Stomach smooth muscle (tissue), 2 donors: ENCODE measurements at regions not wholly inside any gene's neighbourhood (a gene's known extent, or its start where the extent isn't known, plus 50 kb on each side); places are given as distances from the start of the nearest gene placed in this dataset.

Source experiments
- H3K27ac ChIP-seq: one replicate; pipeline ENCODE4 v1.7.0; 2013; ENCODE audit warnings: mild to moderate bottlenecking, low read length, inconsistent platforms
- H3K27me3 ChIP-seq, 2 donors: one replicate each; pipeline ENCODE4 v1.7.0; 2013; ENCODE audit warnings: low read length in 2 of 2; ENCODE audit not compliant: insufficient read depth in 2 of 2, control insufficient read depth in 1 of 2
- H3K36me3 ChIP-seq, 2 donors: one replicate each; pipeline ENCODE4 v1.7.0; 2013; ENCODE audit warnings: low read length in 2 of 2; ENCODE audit not compliant: control insufficient read depth in 2 of 2, insufficient read depth in 2 of 2
- H3K4me1 ChIP-seq: one replicate; pipeline ENCODE4 v1.7.0; 2013; ENCODE audit warnings: low read length; ENCODE audit not compliant: control insufficient read depth, insufficient read depth
- H3K4me3 ChIP-seq, 2 donors: one replicate each; pipeline ENCODE4 v1.7.0; 2013; ENCODE audit warnings: low read length in 2 of 2
- H3K9ac ChIP-seq, 2 donors: one replicate each; pipeline ENCODE4 v1.7.0; 2013; ENCODE audit warnings: low read length in 2 of 2, mild to moderate bottlenecking in 1 of 2
- H3K9me3 ChIP-seq, 2 donors: one replicate each; pipeline ENCODE4 v1.7.0; 2013; ENCODE audit warnings: low read length in 2 of 2; ENCODE audit not compliant: control insufficient read depth in 2 of 2
- donor health status: healthy.
- donor health status: Pancreatic carcinoma.

DNA sequence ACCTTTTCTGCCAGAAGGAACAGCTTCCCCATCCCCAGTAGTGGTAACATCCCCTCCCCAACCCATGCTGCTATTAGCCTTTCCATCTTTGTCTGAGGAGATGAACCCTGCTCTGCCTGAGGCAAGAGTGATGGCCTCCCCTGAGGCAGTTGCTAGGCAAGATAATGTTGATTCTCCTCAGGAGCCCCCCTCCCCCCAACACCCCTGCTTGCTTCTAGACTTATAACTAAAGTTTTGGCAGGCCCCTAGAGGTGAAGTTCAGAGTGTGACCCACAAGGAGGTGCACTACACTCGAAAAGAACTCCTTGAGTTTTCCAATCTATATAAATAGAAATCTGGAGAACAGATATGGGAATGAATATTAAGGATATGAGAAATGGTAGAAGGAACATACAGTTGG lies 962.5 kb downstream of the ADGRL3 start:
- no peaks in the 10 kb centered on the region for H3K9me3 ChIP-seq
- no peak overlapping the region for H3K27ac ChIP-seq
- H3K27me3 ChIP-seq, result no peaks in the 10 kb centered on the region
- H3K36me3 ChIP-seq, result no peaks in the 10 kb centered on the region
- no peak overlapping the region for H3K4me3 ChIP-seq
- no peaks in the 10 kb centered on the region for H3K4me1 ChIP-seq
- no peak overlapping the region for H3K9ac ChIP-seq

DNA sequence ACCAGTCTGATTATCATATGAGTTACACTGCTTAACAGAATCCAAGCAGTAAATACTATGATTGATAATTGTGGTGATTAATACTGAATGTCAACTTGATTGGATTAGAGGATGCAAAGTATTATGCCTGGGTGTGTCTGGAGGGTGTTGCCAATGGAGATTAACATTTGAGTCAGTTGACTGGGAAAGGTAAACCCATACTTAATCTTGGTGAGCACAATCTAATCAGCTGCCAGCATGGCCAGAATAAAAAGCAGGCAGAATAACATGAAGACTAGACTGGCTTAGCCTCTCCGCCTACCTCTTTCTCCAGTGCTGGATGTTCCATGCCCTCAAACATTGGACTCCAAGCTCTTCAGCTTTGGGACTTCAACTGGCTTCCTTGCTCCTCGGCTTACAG lies 961.3 kb downstream of the ADGRL3 start:
- no peak overlapping the region for H3K27ac ChIP-seq
- H3K36me3 ChIP-seq, result no peaks in the 10 kb centered on the region
- H3K4me1 ChIP-seq, result no peaks in the 10 kb centered on the region
- no peak overlapping the region for H3K9ac ChIP-seq
- no peaks in the 10 kb centered on the region for H3K27me3 ChIP-seq
- H3K9me3 ChIP-seq, result no peaks in the 10 kb centered on the region
- no peak overlapping the region for H3K4me3 ChIP-seq

DNA sequence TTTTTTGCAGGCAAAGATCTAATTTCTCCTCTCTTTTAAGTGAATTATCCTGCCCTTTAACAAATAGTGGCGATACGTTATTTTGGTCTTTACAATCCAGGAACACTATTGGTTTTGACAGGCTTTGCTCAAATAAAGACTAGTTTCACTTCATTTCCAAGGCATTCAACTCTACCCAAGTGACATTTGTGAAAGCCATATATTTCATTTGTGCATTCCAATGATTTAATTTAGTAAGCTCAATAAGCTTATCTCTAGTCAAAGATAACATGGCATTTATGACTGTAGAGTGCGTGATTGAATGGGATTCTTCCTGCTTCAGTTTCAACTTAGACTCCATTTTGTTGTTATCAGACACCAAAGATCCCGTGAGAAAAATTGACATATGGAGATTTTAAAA lies 959.8 kb downstream of the ADGRL3 start:
- no peak overlapping the region for H3K27ac ChIP-seq
- H3K9me3 ChIP-seq, result no peaks in the 10 kb centered on the region
- no peaks in the 10 kb centered on the region for H3K4me1 ChIP-seq
- no peak overlapping the region for H3K4me3 ChIP-seq
- no peaks in the 10 kb centered on the region for H3K36me3 ChIP-seq
- no peak overlapping the region for H3K9ac ChIP-seq
- no peaks in the 10 kb centered on the region for H3K27me3 ChIP-seq

DNA sequence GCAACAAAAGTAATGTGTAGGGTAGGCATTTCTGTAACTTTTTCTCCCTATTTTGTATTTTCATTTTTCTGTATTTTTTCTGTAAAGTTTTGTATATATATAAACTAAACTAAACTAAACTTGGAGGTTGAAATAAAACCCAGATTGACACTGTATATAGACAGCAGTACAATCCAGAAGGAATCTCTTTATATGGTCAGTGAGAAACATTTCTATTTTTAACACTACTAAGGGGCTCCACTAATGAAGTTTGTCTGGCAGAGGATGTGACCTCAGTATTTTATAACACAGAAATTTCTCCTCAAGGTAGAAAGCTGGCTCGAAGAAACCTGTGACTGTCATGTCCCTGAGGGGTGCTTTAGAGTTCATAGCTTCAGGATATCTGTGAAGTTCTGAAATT lies 959.2 kb downstream of the ADGRL3 start:
- Histone ChIP-seq H3K27me3 (no peaks in the 10 kb centered on the region), H3K9ac (no peak overlapping the region), H3K9me3 (no peaks in the 10 kb centered on the region), H3K4me1 (no peaks in the 10 kb centered on the region), H3K27ac (no peak overlapping the region), H3K4me3 (no peak overlapping the region), H3K36me3 (no peaks in the 10 kb centered on the region)

GRCh38 chr4:62156205-62156604 lies 956.1 kb downstream of the ADGRL3 start:
- Histone ChIP-seq H3K27me3 (no peaks in the 10 kb centered on the region), H3K36me3 (no peaks in the 10 kb centered on the region), H3K27ac (no peak overlapping the region), H3K9ac (no peak overlapping the region), H3K4me1 (no peaks in the 10 kb centered on the region), H3K9me3 (no peaks in the 10 kb centered on the region), H3K4me3 (no peak overlapping the region)

DNA sequence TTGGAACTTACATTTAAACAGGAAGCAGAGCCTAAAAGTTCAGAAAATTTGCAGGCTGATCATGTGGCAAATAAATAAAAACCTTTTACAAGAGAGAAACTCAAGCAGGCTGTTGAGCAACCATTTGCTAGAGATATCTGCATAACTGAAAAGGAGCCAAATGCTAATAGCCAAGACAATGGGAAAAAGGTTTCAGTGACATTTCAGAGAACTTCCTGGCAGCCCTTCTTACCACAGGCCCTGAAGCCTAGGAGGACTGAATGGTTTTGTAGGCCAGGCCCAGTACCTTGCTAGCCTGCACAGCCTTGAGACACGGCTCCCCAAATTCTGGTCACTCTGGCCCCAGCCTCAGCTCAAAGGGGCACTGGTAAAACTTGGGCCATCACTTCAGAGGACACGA lies 945.1 kb downstream of the ADGRL3 start:
- no peaks in the 10 kb centered on the region for H3K27me3 ChIP-seq
- H3K4me1 ChIP-seq, result no peaks in the 10 kb centered on the region
- H3K9ac ChIP-seq, result no peak overlapping the region
- H3K4me3 ChIP-seq, result no peak overlapping the region
- H3K36me3 ChIP-seq, result no peaks in the 10 kb centered on the region
- H3K27ac ChIP-seq, result no peak overlapping the region
- no peaks in the 10 kb centered on the region for H3K9me3 ChIP-seq

- no peaks in the 10 kb centered on the region for H3K27me3 ChIP-seq
- no peaks in the 10 kb centered on the region for H3K36me3 ChIP-seq
These were observed 944.3 kb downstream of the ADGRL3 start for GRCh38 chr4:62144431-62144830.

GRCh38 chr4:62135565-62136156 lies 935.5 kb downstream of the ADGRL3 start:
- no peaks in the 10 kb centered on the region for H3K9me3 ChIP-seq
- no peak overlapping the region for H3K4me3 ChIP-seq
- no peak overlapping the region for H3K9ac ChIP-seq
- H3K36me3 ChIP-seq, result no peaks in the 10 kb centered on the region
- H3K4me1 ChIP-seq, result no peaks in the 10 kb centered on the region
- H3K27ac ChIP-seq, result no peak overlapping the region
- no peaks in the 10 kb centered on the region for H3K27me3 ChIP-seq

More at GRCh38 chr4:62144431-62144830, 944.3 kb downstream of the ADGRL3 start:
- no peak overlapping the region for H3K9ac ChIP-seq
- no peaks in the 10 kb centered on the region for H3K4me1 ChIP-seq
- H3K27ac ChIP-seq, result no peak overlapping the region
- H3K4me3 ChIP-seq, result no peak overlapping the region
- no peaks in the 10 kb centered on the region for H3K9me3 ChIP-seq

GRCh38 chr4:62133977-62134376 lies 933.9 kb downstream of the ADGRL3 start:
- Histone ChIP-seq H3K9ac (no peak overlapping the region), H3K27me3 (no peaks in the 10 kb centered on the region), H3K27ac (no peak overlapping the region), H3K36me3 (no peaks in the 10 kb centered on the region), H3K4me1 (no peaks in the 10 kb centered on the region), H3K9me3 (peaks cover 0 to 2% of the 10 kb centered on the region in 2 donors), H3K4me3 (no peak overlapping the region)

DNA sequence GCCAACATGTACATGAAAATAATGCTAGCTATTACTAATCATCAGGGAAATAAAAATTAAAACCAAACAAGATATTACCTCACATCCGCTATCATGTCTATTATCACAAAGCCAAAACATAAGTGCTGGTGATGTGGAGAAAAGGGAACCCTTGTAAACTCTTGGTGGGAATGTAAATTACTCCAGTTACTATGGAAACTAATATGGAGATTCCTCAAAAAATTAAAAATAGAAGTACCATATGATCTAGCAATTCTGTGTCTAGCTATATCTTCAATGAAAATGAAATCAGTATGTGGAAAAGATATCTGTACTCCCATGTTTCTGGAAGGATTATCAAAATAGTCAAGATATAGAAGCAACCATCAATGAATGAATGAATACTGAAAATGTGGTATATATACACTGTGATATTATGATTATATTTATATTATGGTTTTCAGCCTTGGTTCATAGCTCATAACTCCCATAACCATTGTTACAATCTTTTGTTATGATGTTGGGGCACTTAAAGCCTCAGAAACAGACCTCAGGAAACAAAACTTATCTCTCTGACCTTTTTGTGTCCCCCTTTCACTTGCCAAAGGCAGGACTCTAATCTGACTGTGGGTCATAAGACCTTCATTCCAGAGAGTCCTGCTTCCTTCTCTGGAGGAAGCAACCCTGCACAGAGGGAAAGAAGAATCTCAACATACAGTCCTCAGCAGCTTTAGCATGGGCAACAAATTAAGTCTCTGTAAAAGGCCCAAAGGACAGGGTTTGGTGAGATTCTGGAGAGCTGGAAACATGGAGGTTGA lies 933.2 kb downstream of the ADGRL3 start:
- H3K36me3 ChIP-seq, result no peaks in the 10 kb centered on the region
- H3K4me1 ChIP-seq, result no peaks in the 10 kb centered on the region
- no peaks in the 10 kb centered on the region for H3K27me3 ChIP-seq
- no peak overlapping the region for H3K4me3 ChIP-seq
- no peak overlapping the region for H3K9ac ChIP-seq
- peaks cover 0 to 2% of the 10 kb centered on the region in 2 donors for H3K9me3 ChIP-seq
- H3K27ac ChIP-seq, result no peak overlapping the region

DNA sequence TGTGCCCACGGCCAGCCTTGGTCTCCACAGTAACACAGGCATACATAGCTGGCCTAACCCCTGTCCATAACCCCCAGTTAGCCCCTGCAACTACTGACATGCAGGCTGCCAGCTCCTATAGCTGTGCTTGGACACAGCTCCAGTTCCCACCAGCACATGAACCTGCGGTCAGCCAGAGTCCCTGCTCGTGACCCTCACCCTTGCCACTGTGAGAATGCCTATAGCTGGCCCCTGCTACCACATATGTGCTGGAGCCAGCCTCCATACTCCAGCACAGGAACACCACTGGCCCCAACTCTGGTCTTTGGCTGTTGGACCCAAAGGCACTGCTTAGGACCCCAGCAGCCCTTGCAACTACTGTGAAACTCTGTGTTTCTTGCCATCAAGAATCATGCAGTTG lies 930.9 kb downstream of the ADGRL3 start:
- no peak overlapping the region for H3K9ac ChIP-seq
- no peaks in the 10 kb centered on the region for H3K36me3 ChIP-seq
- H3K4me1 ChIP-seq, result no peaks in the 10 kb centered on the region
- H3K27me3 ChIP-seq, result no peaks in the 10 kb centered on the region
- H3K9me3 ChIP-seq, result peaks cover 0 to 2% of the 10 kb centered on the region in 2 donors
- no peak overlapping the region for H3K27ac ChIP-seq
- no peak overlapping the region for H3K4me3 ChIP-seq
